C4-2B (cell line): ENCODE measurements at regions not wholly inside any gene's neighbourhood (a gene's known extent, or its start where the extent isn't known, plus 50 kb on each side); places are given as distances from the start of the nearest gene placed in this dataset.

Source experiments
- H3K27ac ChIP-seq: fragments of 450-650 bp; 2 replicates; pipeline ENCODE4 v1.5.1; 2017
- CTCF ChIP-seq: fragments of 450-650 bp; conservative IDR thresholded peaks from 2 replicates; pipeline ENCODE4 v1.5.1; 2017; ENCODE audit warnings: mild to moderate bottlenecking
- ZFX ChIP-seq: fragments of 450-650 bp; IDR thresholded peaks from 2 replicates; pipeline ENCODE4 v1.6.1; 2017

GRCh38 chr5:29247346-29248028 lies 1946.0 kb upstream of the CDH6 start:
- H3K27ac ChIP-seq = no peak overlapping the region
- TF ChIP-seq ZFX = no peak
- no peak for TF ChIP-seq CTCF

GRCh38 chr5:29240379-29240778 lies 1953.1 kb upstream of the CDH6 start:
- no peak overlapping the region for H3K27ac ChIP-seq
- no peak for TF ChIP-seq CTCF
- no peak for TF ChIP-seq ZFX

- no peak overlapping the region for H3K27ac ChIP-seq
- no peak for TF ChIP-seq ZFX
- TF ChIP-seq CTCF = no peak
Observed at GRCh38 chr5:29239606-29240005, 1953.9 kb upstream of the CDH6 start.

DNA sequence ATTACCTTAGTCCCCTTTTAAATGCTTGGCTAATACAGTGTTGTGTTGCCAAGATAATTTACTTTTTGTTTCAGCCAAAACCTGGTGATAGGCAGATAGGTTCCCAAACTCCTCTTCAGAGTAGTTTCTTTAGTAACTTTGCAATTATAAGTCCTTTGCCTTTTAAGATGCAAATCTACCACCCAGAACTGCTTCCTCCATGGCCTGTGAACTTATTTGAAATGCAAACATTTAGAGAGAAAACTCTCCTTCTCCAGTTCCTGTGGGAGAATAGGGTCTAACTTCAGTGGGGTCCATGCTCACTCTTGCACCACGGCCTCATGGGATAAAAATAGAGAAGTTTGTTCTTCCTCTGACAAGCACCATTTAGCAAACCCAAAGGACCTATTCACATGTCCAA lies 1955.4 kb upstream of the CDH6 start:
- no peak for TF ChIP-seq ZFX
- TF ChIP-seq CTCF = no peak
- no peak overlapping the region for H3K27ac ChIP-seq

DNA sequence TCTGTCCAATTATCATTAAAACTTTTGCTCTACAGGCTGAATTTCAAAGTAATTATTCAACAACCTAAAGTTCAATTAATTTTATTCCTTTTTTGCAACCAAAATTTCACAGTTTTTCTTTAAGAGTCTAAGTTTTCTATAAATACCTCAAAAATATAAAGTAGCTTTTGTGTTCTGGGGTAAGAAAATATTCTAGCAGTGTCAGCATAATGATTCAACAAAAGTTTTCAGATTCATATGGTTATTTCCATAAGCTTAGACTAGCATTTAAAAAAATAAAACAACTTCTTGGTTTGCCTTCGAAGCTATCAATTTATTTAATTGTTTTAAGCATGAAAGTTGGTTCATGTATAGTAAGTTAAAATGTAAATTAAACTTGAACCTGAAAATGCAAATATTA lies 1962.3 kb upstream of the CDH6 start:
- no peak overlapping the region for H3K27ac ChIP-seq
- TF ChIP-seq ZFX (no peak), CTCF (no peak)

GRCh38 chr5:29230591-29230990 lies 1962.9 kb upstream of the CDH6 start:
- H3K27ac ChIP-seq = no peak overlapping the region
- no peak for TF ChIP-seq CTCF
- TF ChIP-seq ZFX = no peak

- H3K27ac ChIP-seq = no peak overlapping the region
- TF ChIP-seq CTCF = no peak
- no peak for TF ChIP-seq ZFX
Observed at GRCh38 chr5:29229461-29229860, 1964.0 kb upstream of the CDH6 start.
